SK-N-MC (cell line): ENCODE measurements at regions not wholly inside any gene's neighbourhood (a gene's known extent, or its start where the extent isn't known, plus 50 kb on each side); places are given as distances from the start of the nearest gene placed in this dataset.

Experiments used
- DNase-seq: peaks from one replicate; pipeline ENCODE4 v3.0.0-alpha.2; 2011; ENCODE audit warnings: low read depth, low spot score
- H3K27ac ChIP-seq: fragments of 200-600 bp; sonication (generic); 2 replicates; pipeline ENCODE4 v1.5.1; 2016; ENCODE audit warnings: mixed run types
- H3K36me3 ChIP-seq: fragments of 200-600 bp; sonication (generic); 2 replicates; pipeline ENCODE4 v1.6.1; 2017; ENCODE audit warnings: antibody characterized with exemption, low read length, mixed read lengths; ENCODE audit not compliant: insufficient read depth
- H3K4me3 ChIP-seq: fragments of 200-600 bp; sonication (generic); 2 replicates; pipeline ENCODE4 v1.5.1; 2016
- H3K9ac ChIP-seq: fragments of 200-600 bp; sonication (generic); 2 replicates; pipeline ENCODE4 v1.8.0; 2017; ENCODE audit warnings: mixed run types, mixed read lengths; ENCODE audit not compliant: insufficient read length
- H3K9me3 ChIP-seq: fragments of 200-600 bp; sonication (generic); 2 replicates; pipeline ENCODE4 v1.6.1; 2017; ENCODE audit warnings: low read depth, mild to moderate bottlenecking, antibody characterized with exemption, low read length, moderate library complexity, mixed read lengths
- EZH2 ChIP-seq: fragments of 200-600 bp; sonication (generic); IDR thresholded peaks from one replicate; pipeline ENCODE4 v1.6.1; 2017; ENCODE audit warnings: antibody characterized with exemption
- FOXP2 ChIP-seq: optimal IDR thresholded peaks from 2 replicates; pipeline ENCODE3; 2011; ENCODE audit warnings: mild to moderate bottlenecking, moderate library complexity; ENCODE audit not compliant: insufficient read depth; ENCODE audit errors: extremely low read length, control extremely low read depth
- POLR2AphosphoS5 ChIP-seq: IDR thresholded peaks from 2 replicates; pipeline ENCODE4 v1.6.1; 2012; ENCODE audit warnings: mild to moderate bottlenecking, low read depth, low read length, borderline replicate concordance

DNA sequence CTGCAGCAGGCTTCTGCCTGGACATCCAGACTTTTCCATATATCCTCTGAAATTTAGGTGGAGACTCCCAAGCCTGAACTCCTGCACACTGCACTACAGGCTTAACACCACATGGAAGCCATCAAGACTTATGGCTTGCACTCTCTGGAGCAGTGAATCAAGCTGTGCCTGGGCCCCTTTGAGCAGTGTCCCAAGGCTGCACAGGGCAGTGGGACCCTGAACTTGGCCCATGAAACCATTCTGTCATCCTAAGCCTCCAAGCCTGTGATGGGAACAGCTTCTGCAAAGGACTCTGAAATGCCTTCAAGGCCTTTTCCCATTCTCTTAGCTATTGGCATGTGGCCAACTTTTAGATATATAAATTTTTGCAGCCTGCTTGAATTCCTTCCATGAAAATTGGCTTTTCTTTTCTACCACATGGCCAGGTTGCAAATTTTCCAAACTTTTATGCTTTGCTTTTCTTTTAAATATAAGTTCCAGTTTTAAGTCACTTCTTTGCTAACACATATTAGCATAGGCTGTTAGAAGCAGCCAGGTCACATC is 257.8 kb upstream of the DCBLD2 start:
- H3K36me3 ChIP-seq: no peaks in the 10 kb centered on the region
- H3K27ac ChIP-seq: no peak overlapping the region
- DNase-seq: no peak
- TF ChIP-seq EZH2: no peak
- peaks cover 11% of the 10 kb centered on the region; the same call in 1 of the 2 replicates for H3K9me3 ChIP-seq
- H3K4me3 ChIP-seq: no peak overlapping the region
- H3K9ac ChIP-seq: no peak overlapping the region

- H3K36me3 ChIP-seq: no peaks in the 10 kb centered on the region
- H3K9ac ChIP-seq: no peak overlapping the region
- no peaks in the 10 kb centered on the region for H3K9me3 ChIP-seq
- no peak for DNase-seq
- TF ChIP-seq POLR2AphosphoS5 (no peak), FOXP2 (no peak), EZH2 (no peak)
- no peak overlapping the region for H3K27ac ChIP-seq
- no peak overlapping the region for H3K4me3 ChIP-seq
Measured at GRCh38 chr3:99145031-99145430, 243.5 kb upstream of the DCBLD2 start.

DNA sequence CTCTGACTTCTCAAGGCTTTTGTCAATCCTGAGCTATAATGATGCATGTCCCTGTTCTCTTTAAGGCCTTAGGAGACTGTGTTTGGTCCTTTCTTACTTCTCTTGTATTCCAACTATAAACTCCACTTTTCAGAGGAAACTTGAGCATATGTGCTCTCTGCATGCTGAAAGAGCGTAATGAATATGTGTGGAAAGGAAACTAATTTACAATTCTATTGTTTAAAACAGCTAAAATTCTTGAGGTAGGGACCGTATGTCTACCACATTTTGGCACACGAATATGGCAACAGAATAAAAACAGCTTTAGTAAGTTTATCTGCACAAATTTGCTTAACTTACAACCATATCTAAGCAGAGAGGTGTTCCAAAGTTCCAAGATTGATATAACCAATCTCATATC is 242.0 kb upstream of the DCBLD2 start:
- H3K9me3 ChIP-seq: no peaks in the 10 kb centered on the region
- H3K4me3 ChIP-seq: no peak overlapping the region
- H3K36me3 ChIP-seq: no peaks in the 10 kb centered on the region
- H3K27ac ChIP-seq: no peak overlapping the region
- DNase-seq: no peak
- no peak overlapping the region for H3K9ac ChIP-seq
- TF ChIP-seq POLR2AphosphoS5 (no peak), EZH2 (no peak), FOXP2 (no peak)

DNA sequence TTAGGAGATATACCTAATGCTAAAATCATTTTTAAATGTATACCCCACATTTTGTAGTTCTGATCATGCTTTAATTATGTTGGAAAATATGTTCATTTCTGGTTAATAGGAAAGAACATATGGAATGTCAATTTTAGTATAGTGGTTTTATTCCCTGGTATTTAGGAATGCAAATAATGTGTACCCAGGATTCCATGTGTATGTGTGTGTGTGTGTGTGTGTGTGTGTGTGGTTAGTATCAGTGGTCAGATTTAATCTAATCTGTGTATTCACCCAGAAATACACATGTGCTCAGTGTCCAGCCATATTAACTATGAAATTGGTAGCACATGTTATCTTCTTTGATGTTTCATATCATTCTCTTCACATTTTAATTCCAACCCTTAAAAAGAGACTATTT is 233.5 kb upstream of the DCBLD2 start:
- TF ChIP-seq EZH2: no peak
- no peak for TF ChIP-seq POLR2AphosphoS5
- no peak for TF ChIP-seq FOXP2

GRCh38 chr3:99131876-99132275 is 230.4 kb upstream of the DCBLD2 start:
- no peak overlapping the region for H3K9ac ChIP-seq
- no peak for TF ChIP-seq FOXP2
- TF ChIP-seq POLR2AphosphoS5: no peak
- TF ChIP-seq EZH2: no peak
- H3K4me3 ChIP-seq: no peak overlapping the region
- no peaks in the 10 kb centered on the region for H3K36me3 ChIP-seq
- no peak for DNase-seq
- no peaks in the 10 kb centered on the region for H3K9me3 ChIP-seq
- no peak overlapping the region for H3K27ac ChIP-seq

More for the DNA sequence above, 233.5 kb upstream of the DCBLD2 start:
- DNase-seq: no peak
- no peak overlapping the region for H3K4me3 ChIP-seq
- no peaks in the 10 kb centered on the region for H3K9me3 ChIP-seq
- H3K9ac ChIP-seq: no peak overlapping the region
- no peak overlapping the region for H3K27ac ChIP-seq
- H3K36me3 ChIP-seq: no peaks in the 10 kb centered on the region

GRCh38 chr3:99128725-99129505 is 227.4 kb upstream of the DCBLD2 start:
- H3K9me3 ChIP-seq: no peaks in the 10 kb centered on the region
- no peak overlapping the region for H3K27ac ChIP-seq
- no peak for TF ChIP-seq FOXP2
- TF ChIP-seq POLR2AphosphoS5: no peak
- TF ChIP-seq EZH2: no peak
- DNase-seq: no peak
- H3K4me3 ChIP-seq: no peak overlapping the region
- H3K9ac ChIP-seq: no peak overlapping the region
- H3K36me3 ChIP-seq: no peaks in the 10 kb centered on the region

DNA sequence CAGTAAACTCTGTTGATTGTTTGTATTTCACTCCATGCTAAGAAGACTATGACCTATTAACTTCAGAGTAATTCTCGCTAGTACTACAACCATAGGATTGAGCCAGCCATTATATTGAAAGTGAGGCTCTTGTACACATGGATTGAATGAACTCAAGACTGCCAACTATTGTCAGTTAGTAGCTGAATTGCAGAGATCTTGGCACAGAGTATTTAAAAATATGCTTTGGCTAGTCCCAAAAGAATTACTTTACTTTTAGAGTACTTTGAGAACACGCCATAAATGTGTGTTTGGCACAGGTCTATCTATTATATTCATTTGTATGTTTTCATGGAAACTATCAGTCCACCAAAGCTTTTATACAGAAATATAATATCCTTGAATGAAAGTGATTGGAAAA is 226.7 kb upstream of the DCBLD2 start:
- H3K4me3 ChIP-seq: no peak overlapping the region
- no peak overlapping the region for H3K27ac ChIP-seq
- no peak overlapping the region for H3K9ac ChIP-seq
- H3K9me3 ChIP-seq: no peaks in the 10 kb centered on the region
- DNase-seq: no peak
- H3K36me3 ChIP-seq: no peaks in the 10 kb centered on the region
- TF ChIP-seq FOXP2 (no peak), POLR2AphosphoS5 (no peak), EZH2 (no peak)

DNA sequence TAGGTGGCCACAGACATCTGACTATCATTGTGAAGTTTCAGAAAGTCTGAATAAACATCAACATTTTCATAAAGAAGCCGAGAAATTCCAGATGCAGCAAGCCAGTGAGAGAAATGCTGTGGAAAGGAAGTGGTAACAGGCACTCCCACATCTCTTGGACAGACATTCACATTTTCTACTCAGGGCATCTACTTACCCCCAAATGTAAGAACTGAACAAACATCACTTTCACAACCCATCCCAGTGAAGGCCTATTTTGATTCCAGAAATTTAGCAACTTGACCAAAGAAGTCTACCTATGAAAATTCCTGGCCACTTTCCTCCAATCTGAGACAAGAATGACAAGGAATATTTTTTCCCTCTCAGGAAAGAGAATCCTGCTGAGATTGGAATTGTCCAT is 224.8 kb upstream of the DCBLD2 start:
- DNase-seq: no peak
- no peak for TF ChIP-seq EZH2
- Histone ChIP-seq H3K9me3 (no peaks in the 10 kb centered on the region), H3K9ac (no peak overlapping the region), H3K27ac (no peak overlapping the region), H3K4me3 (no peak overlapping the region), H3K36me3 (no peaks in the 10 kb centered on the region)

GRCh38 chr3:99119385-99119784 is 217.9 kb upstream of the DCBLD2 start:
- no peak overlapping the region for H3K9ac ChIP-seq
- H3K27ac ChIP-seq: no peak overlapping the region
- DNase-seq: no peak

More at GRCh38 chr3:99119385-99119784, 217.9 kb upstream of the DCBLD2 start:
- no peaks in the 10 kb centered on the region for H3K36me3 ChIP-seq
- no peak for TF ChIP-seq POLR2AphosphoS5
- TF ChIP-seq EZH2: no peak
- TF ChIP-seq FOXP2: no peak
- H3K9me3 ChIP-seq: no peaks in the 10 kb centered on the region
- no peak overlapping the region for H3K4me3 ChIP-seq
